Adrenal gland (tissue), 5 donors: ENCODE measurements at regions not wholly inside any gene's neighbourhood (a gene's known extent, or its start where the extent isn't known, plus 50 kb on each side); places are given as distances from the start of the nearest gene placed in this dataset.

ENCODE experiments used
- POLR2A ChIP-seq, 2 donors: fragments of 450-650 bp; IDR thresholded peaks; one replicate each; pipeline ENCODE4 v1.6.1; 2017; ENCODE audit warnings: antibody characterized with exemption in 2 of 2, mild to moderate bottlenecking in 2 of 2, moderate library complexity in 1 of 2
- TF ChIP-seq, protein P1 (sequence below), 6 experiments: fragments of 450-650 bp in 4 of 6; fragments of 200-600 bp in 2 of 6; sonication (generic) in 1 of 6; IDR thresholded peaks; 1 replicate in 5 of 6; 2 replicates in 1 of 6; pipeline versions ENCODE4 v1.5.1 to v1.8.0; 2016 to 2021; ENCODE audit warnings: antibody characterized with exemption in 6 of 6, mild to moderate bottlenecking in 2 of 6, moderate library complexity in 1 of 6
- donor health status: DM: no; HTN: no; CAD: no.

- TF ChIP-seq, protein P1, sequence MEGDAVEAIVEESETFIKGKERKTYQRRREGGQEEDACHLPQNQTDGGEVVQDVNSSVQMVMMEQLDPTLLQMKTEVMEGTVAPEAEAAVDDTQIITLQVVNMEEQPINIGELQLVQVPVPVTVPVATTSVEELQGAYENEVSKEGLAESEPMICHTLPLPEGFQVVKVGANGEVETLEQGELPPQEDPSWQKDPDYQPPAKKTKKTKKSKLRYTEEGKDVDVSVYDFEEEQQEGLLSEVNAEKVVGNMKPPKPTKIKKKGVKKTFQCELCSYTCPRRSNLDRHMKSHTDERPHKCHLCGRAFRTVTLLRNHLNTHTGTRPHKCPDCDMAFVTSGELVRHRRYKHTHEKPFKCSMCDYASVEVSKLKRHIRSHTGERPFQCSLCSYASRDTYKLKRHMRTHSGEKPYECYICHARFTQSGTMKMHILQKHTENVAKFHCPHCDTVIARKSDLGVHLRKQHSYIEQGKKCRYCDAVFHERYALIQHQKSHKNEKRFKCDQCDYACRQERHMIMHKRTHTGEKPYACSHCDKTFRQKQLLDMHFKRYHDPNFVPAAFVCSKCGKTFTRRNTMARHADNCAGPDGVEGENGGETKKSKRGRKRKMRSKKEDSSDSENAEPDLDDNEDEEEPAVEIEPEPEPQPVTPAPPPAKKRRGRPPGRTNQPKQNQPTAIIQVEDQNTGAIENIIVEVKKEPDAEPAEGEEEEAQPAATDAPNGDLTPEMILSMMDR (IDR thresholded peaks at IDR 0.05) = no peak
- TF ChIP-seq POLR2A (IDR thresholded peaks at IDR 0.05) = no peak
Measured at GRCh38 chr2:78051480-78051879, 529.3 kb upstream of the LRRTM4 start.
